Transverse colon (tissue), 4 donors: ENCODE measurements at regions not wholly inside any gene's neighbourhood (a gene's known extent, or its start where the extent isn't known, plus 50 kb on each side); places are given as distances from the start of the nearest gene placed in this dataset.
"Not testable (repeated sequence)": the region's sequence is repeated elsewhere in the genome, so short reads cannot be mapped to it uniquely, and the experiment has no call there.

Source experiments
- DNase-seq: peaks from one replicate; pipeline ENCODE4 v3.0.0-alpha.2; 2019
- H3K27ac ChIP-seq, 4 donors: fragments of 200-600 bp; sonication (generic); 2 replicates each; pipeline ENCODE4 v1.5.1; 2016 to 2018; ENCODE audit warnings: inconsistent platforms in 4 of 4
- H3K27me3 ChIP-seq: fragments of 200-600 bp; sonication (generic); 2 replicates; pipeline ENCODE4 v1.5.1; 2017; ENCODE audit warnings: inconsistent platforms
- H3K36me3 ChIP-seq, 4 donors: fragments of 200-600 bp; sonication (generic); 2 replicates each; pipeline ENCODE4 v1.5.1; 2017 to 2019; ENCODE audit warnings: inconsistent platforms in 4 of 4
- H3K4me1 ChIP-seq, 4 donors: fragments of 200-600 bp; sonication (generic); 2 replicates each; pipeline ENCODE4 v1.5.1; 2017 to 2020; ENCODE audit warnings: inconsistent platforms in 4 of 4
- H3K4me3 ChIP-seq, 4 donors: fragments of 200-600 bp; sonication (generic); 1 replicate in 1 of 4; 2 replicates in 3 of 4; pipeline versions ENCODE4 v1.5.1 to v1.6.1; 2017 to 2019; ENCODE audit warnings: inconsistent platforms in 4 of 4
- H3K9me3 ChIP-seq, 2 donors: fragments of 200-600 bp; sonication (generic); 2 replicates each; pipeline ENCODE4 v1.5.1; 2017 to 2019; ENCODE audit warnings: inconsistent platforms in 2 of 2
- CTCF ChIP-seq, 5 experiments: fragments of 200-600 bp in 3 of 5; fragments of 450-650 bp in 2 of 5; sonication (generic) in 3 of 5; IDR thresholded peaks; 1 replicate in 2 of 5; 2 replicates in 3 of 5; pipeline ENCODE4 v1.5.1; 2016 to 2017; ENCODE audit warnings: antibody characterized with exemption in 5 of 5, inconsistent platforms in 3 of 5, mild to moderate bottlenecking in 2 of 5, moderate library complexity in 1 of 5
- EP300 ChIP-seq: sonication (generic); formaldehyde crosslinking; IDR thresholded peaks from one replicate; pipeline ENCODE4 v1.6.1; 2017; ENCODE audit warnings: antibody characterized with exemption, low read depth
- POLR2A ChIP-seq: fragments of 450-650 bp; IDR thresholded peaks from one replicate; pipeline ENCODE4 v1.6.1; 2016; ENCODE audit warnings: antibody characterized with exemption, mild to moderate bottlenecking, moderate library complexity
- POLR2AphosphoS5 ChIP-seq, 3 donors: sonication (generic); formaldehyde crosslinking; IDR thresholded peaks; one replicate each; pipeline ENCODE4 v1.6.1; 2016; ENCODE audit warnings: antibody characterized with exemption in 3 of 3
- WGBS, 2 donors: methylation state at CpG; one replicate each; pipeline ENCODE4 v1.1.5; 2018; ENCODE audit warnings: low coverage in 1 of 2; 5-methylcytosine and 5-hydroxymethylcytosine counted together
- in situ Hi-C, 4 donors: fragments of 200-750 bp; cut with MboI; loops; one replicate each; pipeline versions ENCODE4 v1.15.0 to v1.15.1; 2017; ENCODE audit warnings: low sequenced_read_pairs in 3 of 4, low pct_ligation_motif_present in 1 of 4, low pct_unique_long_range_greater_than_20kb in 1 of 4
- intact Hi-C: fragments of 100-400 bp; cut with DNase I; formaldehyde crosslinking; loops from one replicate; pipeline ENCODE4 v1.15.1; 2023; ENCODE audit warnings: low total_unique reads

- no peaks in the 10 kb centered on the region for H3K36me3 ChIP-seq
- no peak for TF ChIP-seq POLR2A
- no peak for TF ChIP-seq CTCF (IDR thresholded peaks at IDR 0.05)
- no peak for TF ChIP-seq POLR2AphosphoS5 (IDR thresholded peaks at IDR 0.05)
- TF ChIP-seq EP300 = no peak
- no peaks in the 10 kb centered on the region for H3K9me3 ChIP-seq
- no peak for DNase-seq
- H3K27me3 ChIP-seq = no peaks in the 10 kb centered on the region
- H3K4me3 ChIP-seq = no peak overlapping the region
- in situ Hi-C loops (no loop called here), intact Hi-C loops (no loop called here)
- H3K27ac ChIP-seq = no peak overlapping the region
- WGBS, 2 donors = 69 to 74% methylated on average over 5 of the region's 5 CpGs
- peaks cover 0 to 6% (median 3%) of the 10 kb centered on the region in 4 donors for H3K4me1 ChIP-seq
Measured at GRCh38 chr5:116730706-116731105, 156.1 kb upstream of the SEMA6A start.

- DNase-seq = no peak
- H3K4me3 ChIP-seq = no peak overlapping the region
- H3K9me3 ChIP-seq = no peaks in the 10 kb centered on the region
- in situ Hi-C loops = no loop called here
- no peaks in the 10 kb centered on the region for H3K27me3 ChIP-seq
- H3K4me1 ChIP-seq = peaks cover 0 to 6% (median 3%) of the 10 kb centered on the region in 4 donors
- TF ChIP-seq EP300 = no peak
- TF ChIP-seq POLR2A = no peak
- TF ChIP-seq CTCF (IDR thresholded peaks at IDR 0.05) = no peak
- no peak for TF ChIP-seq POLR2AphosphoS5 (IDR thresholded peaks at IDR 0.05)
- intact Hi-C loops = no loop called here
- WGBS, 2 donors = 69 to 75% methylated on average over 1 of the region's 1 CpG
- no peaks in the 10 kb centered on the region for H3K36me3 ChIP-seq
- no peak overlapping the region for H3K27ac ChIP-seq
Measured at GRCh38 chr5:116730185-116730584, 155.6 kb upstream of the SEMA6A start.

- in situ Hi-C loops = no loop called here
- H3K36me3 ChIP-seq = no peaks in the 10 kb centered on the region
- no peak for DNase-seq
- intact Hi-C loops = no loop called here
- 92 to 93% methylated on average over 2 of the region's 2 CpGs for WGBS, 2 donors
- no peaks in the 10 kb centered on the region for H3K9me3 ChIP-seq
- no peak overlapping the region for H3K27ac ChIP-seq
- H3K4me1 ChIP-seq = no peaks in the 10 kb centered on the region
- TF ChIP-seq POLR2AphosphoS5 (IDR thresholded peaks at IDR 0.05) = no peak
- TF ChIP-seq EP300 = no peak
- no peak for TF ChIP-seq CTCF (IDR thresholded peaks at IDR 0.05)
- no peak for TF ChIP-seq POLR2A
- no peak overlapping the region for H3K4me3 ChIP-seq
- H3K27me3 ChIP-seq = no peaks in the 10 kb centered on the region
Measured at GRCh38 chr5:116727248-116727647, 152.6 kb upstream of the SEMA6A start.

- H3K27me3 ChIP-seq, H3K9me3 ChIP-seq, DNase-seq, H3K4me1 ChIP-seq, in situ Hi-C loops, H3K36me3 ChIP-seq, intact Hi-C loops, H3K4me3 ChIP-seq, H3K27ac ChIP-seq: not testable (repeated sequence)
- WGBS, 2 donors = 76 to 98% methylated on average over 2 of the region's 2 CpGs
Measured at GRCh38 chr5:116726180-116726579, 151.6 kb upstream of the SEMA6A start.

- Histone ChIP-seq H3K4me3 (no peak overlapping the region), H3K27me3 (no peaks in the 10 kb centered on the region), H3K36me3 (no peaks in the 10 kb centered on the region), H3K27ac (no peak overlapping the region), H3K4me1 (no peaks in the 10 kb centered on the region), H3K9me3 (no peaks in the 10 kb centered on the region)
- DNase-seq = no peak
- no peak for TF ChIP-seq POLR2AphosphoS5 (IDR thresholded peaks at IDR 0.05)
- no peak for TF ChIP-seq POLR2A
- TF ChIP-seq EP300 = no peak
- TF ChIP-seq CTCF (IDR thresholded peaks at IDR 0.05) = no peak
- in situ Hi-C loops (no loop called here), intact Hi-C loops (no loop called here)
- WGBS, 2 donors = 88 to 93% methylated on average over 2 of the region's 2 CpGs
Measured at GRCh38 chr5:116724971-116725370, 150.3 kb upstream of the SEMA6A start.
